Endothelial cell (in vitro differentiated cells): ENCODE measurements at regions not wholly inside any gene's neighbourhood (a gene's known extent, or its start where the extent isn't known, plus 50 kb on each side); places are given as distances from the start of the nearest gene placed in this dataset.

Experiments used
- DNase-seq: peaks from one replicate; pipeline ENCODE4 v3.0.0; 2021; ENCODE audit warnings: low spot score
- H3K27ac Mint-ChIP-seq: one replicate; pipeline ENCODE4 v1.8.0; 2021; ENCODE audit warnings: mixed read lengths, inconsistent platforms; ENCODE audit not compliant: unreplicated experiment
- H3K27me3 Mint-ChIP-seq: one replicate; pipeline ENCODE4 v1.8.0; 2021; ENCODE audit warnings: mild to moderate bottlenecking, moderate library complexity, mixed read lengths, inconsistent platforms; ENCODE audit not compliant: unreplicated experiment
- H3K36me3 Mint-ChIP-seq: one replicate; pipeline ENCODE4 v1.8.0; 2021; ENCODE audit warnings: mild to moderate bottlenecking, low read depth, mixed read lengths, inconsistent platforms; ENCODE audit not compliant: unreplicated experiment
- H3K4me1 Mint-ChIP-seq: one replicate; pipeline ENCODE4 v1.8.0; 2021; ENCODE audit warnings: mild to moderate bottlenecking, mixed read lengths, inconsistent platforms; ENCODE audit not compliant: unreplicated experiment
- H3K4me3 Mint-ChIP-seq: one replicate; pipeline ENCODE4 v1.8.0; 2021; ENCODE audit warnings: mild to moderate bottlenecking, mixed read lengths, inconsistent platforms; ENCODE audit not compliant: unreplicated experiment
- H3K9me3 Mint-ChIP-seq: one replicate; pipeline ENCODE4 v1.8.0; 2021; ENCODE audit warnings: mixed read lengths, inconsistent platforms; ENCODE audit not compliant: unreplicated experiment
- CTCF ChIP-seq: fragments of 200-600 bp; sonication (generic); IDR thresholded peaks from one replicate; pipeline ENCODE4 v1.5.0; 2021; ENCODE audit warnings: antibody characterized with exemption; ENCODE audit not compliant: unreplicated experiment

- H3K27ac Mint-ChIP-seq = no peak overlapping the region
- no peak overlapping the region for H3K4me3 Mint-ChIP-seq
- no peaks in the 10 kb centered on the region for H3K4me1 Mint-ChIP-seq
- H3K27me3 Mint-ChIP-seq = peaks cover 4% of the 10 kb centered on the region
- no peak for DNase-seq
- no peak for TF ChIP-seq CTCF
- no peaks in the 10 kb centered on the region for H3K9me3 Mint-ChIP-seq
- no peaks in the 10 kb centered on the region for H3K36me3 Mint-ChIP-seq
Measured at GRCh38 chr16:5590416-5590815, 492.8 kb upstream of the EEF2KMT start.

DNA sequence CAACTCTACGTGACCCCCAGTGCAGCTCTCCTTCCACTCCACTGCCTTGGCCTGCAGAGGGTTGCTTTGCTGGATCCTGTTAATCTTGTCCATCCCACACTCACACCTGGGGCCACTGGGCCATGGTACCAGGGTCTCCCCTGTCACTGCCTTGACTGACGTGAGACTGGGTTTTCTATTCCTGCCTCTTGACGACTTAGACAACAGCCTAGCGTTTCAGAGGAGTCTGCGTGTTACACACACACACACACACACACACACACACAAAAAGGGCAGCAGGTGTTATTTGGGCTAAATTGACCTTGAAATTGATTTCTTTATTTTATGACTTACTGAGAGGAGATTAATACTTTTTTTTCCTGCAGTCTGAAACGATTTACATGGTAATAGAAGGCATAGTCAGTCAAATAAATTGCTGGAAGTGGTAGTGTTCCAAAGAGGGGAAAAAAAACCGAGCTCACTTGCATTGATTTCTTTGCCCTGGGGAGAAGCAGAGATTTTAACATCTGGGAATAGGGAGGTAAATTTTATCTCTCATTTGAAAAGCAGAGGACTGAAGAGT is 492.3 kb upstream of the EEF2KMT start:
- Mint-ChIP-seq H3K9me3 (no peaks in the 10 kb centered on the region), H3K36me3 (no peaks in the 10 kb centered on the region), H3K27me3 (peaks cover 3% of the 10 kb centered on the region), H3K27ac (no peak overlapping the region), H3K4me3 (no peak overlapping the region), H3K4me1 (no peaks in the 10 kb centered on the region)
- TF ChIP-seq CTCF = no peak
- no peak for DNase-seq

- no peak for DNase-seq
- no peak for TF ChIP-seq CTCF
- Mint-ChIP-seq H3K4me3 (no peak overlapping the region), H3K9me3 (no peaks in the 10 kb centered on the region), H3K4me1 (no peaks in the 10 kb centered on the region), H3K36me3 (no peaks in the 10 kb centered on the region), H3K27me3 (peaks cover 11% of the 10 kb centered on the region), H3K27ac (no peak overlapping the region)
Measured at GRCh38 chr16:5584109-5584508, 486.5 kb upstream of the EEF2KMT start.

DNA sequence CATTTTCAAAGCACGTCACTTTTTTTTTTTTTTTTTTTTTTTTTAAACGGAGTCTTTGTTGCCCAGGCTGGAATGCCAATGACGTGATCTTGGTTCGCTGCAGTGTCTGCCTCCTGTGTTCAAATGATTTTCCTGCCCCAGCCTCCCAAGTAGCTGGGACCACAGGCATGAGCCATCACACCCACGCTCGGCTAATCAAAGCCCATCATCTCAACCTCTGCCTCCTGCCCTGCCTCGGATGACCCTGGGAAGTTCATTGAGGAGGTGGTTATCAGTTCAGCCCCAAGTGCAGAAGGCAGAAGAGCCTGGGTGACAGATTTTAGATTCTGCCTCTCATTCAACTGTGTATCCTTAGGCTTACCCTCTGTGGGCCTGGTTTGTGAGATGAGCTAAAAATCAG is 484.9 kb upstream of the EEF2KMT start:
- H3K27me3 Mint-ChIP-seq = peaks cover 12% of the 10 kb centered on the region
- H3K36me3 Mint-ChIP-seq = no peaks in the 10 kb centered on the region
- H3K27ac Mint-ChIP-seq = no peak overlapping the region
- DNase-seq = no peak
- no peaks in the 10 kb centered on the region for H3K4me1 Mint-ChIP-seq
- no peaks in the 10 kb centered on the region for H3K9me3 Mint-ChIP-seq
- H3K4me3 Mint-ChIP-seq = no peak overlapping the region
- no peak for TF ChIP-seq CTCF

GRCh38 chr16:5581908-5582307 is 484.3 kb upstream of the EEF2KMT start:
- Mint-ChIP-seq H3K4me3 (no peak overlapping the region), H3K4me1 (no peaks in the 10 kb centered on the region), H3K9me3 (no peaks in the 10 kb centered on the region), H3K27me3 (peaks cover 12% of the 10 kb centered on the region), H3K36me3 (no peaks in the 10 kb centered on the region), H3K27ac (no peak overlapping the region)
- DNase-seq = no peak
- no peak for TF ChIP-seq CTCF
